AG04450 (cell line): ENCODE measurements at regions not wholly inside any gene's neighbourhood (a gene's known extent, or its start where the extent isn't known, plus 50 kb on each side); places are given as distances from the start of the nearest gene placed in this dataset.

ENCODE experiments used
- CTCF ChIA-PET: fragments of 300-600, 350-600 bp; formaldehyde crosslinking; extraction: SDS; loops from one replicate; lab custom pipeline; 2022; ENCODE audit warnings: antibody characterized with exemption, inconsistent platforms; lab: Charles Lee
- POLR2A ChIA-PET: fragments of 350-600 bp; formaldehyde crosslinking; extraction: SDS; loops from one replicate; lab custom pipeline; 2021; ENCODE audit warnings: antibody characterized with exemption, inconsistent platforms; lab: Yijun Ruan, JAX
- DNase-seq: peaks from one replicate; pipeline ENCODE4 v3.0.0-alpha.2; 2011; ENCODE audit warnings: low read depth, low spot score
- H3K27ac ChIP-seq: one replicate; pipeline ENCODE4 v1.5.1; 2012; ENCODE audit warnings: low read depth, low read length, control low read depth
- H3K27me3 ChIP-seq: one replicate; pipeline ENCODE4 v1.6.0; 2012; ENCODE audit warnings: low read length; ENCODE audit not compliant: control insufficient read depth, insufficient read depth
- H3K4me3 ChIP-seq: 2 replicates; pipeline ENCODE4 v1.5.1; 2011; ENCODE audit warnings: mild to moderate bottlenecking, low read depth, low read length, control low read depth
- H3K9me3 ChIP-seq: 2 replicates; pipeline ENCODE4 v1.5.1; 2012; ENCODE audit warnings: low read length; ENCODE audit not compliant: control insufficient read depth, insufficient read depth
- CTCF ChIP-seq: IDR thresholded peaks from 2 replicates; pipeline ENCODE4 v1.5.1; 2011; ENCODE audit warnings: low read depth, low read length, control low read depth, inconsistent platforms

DNA sequence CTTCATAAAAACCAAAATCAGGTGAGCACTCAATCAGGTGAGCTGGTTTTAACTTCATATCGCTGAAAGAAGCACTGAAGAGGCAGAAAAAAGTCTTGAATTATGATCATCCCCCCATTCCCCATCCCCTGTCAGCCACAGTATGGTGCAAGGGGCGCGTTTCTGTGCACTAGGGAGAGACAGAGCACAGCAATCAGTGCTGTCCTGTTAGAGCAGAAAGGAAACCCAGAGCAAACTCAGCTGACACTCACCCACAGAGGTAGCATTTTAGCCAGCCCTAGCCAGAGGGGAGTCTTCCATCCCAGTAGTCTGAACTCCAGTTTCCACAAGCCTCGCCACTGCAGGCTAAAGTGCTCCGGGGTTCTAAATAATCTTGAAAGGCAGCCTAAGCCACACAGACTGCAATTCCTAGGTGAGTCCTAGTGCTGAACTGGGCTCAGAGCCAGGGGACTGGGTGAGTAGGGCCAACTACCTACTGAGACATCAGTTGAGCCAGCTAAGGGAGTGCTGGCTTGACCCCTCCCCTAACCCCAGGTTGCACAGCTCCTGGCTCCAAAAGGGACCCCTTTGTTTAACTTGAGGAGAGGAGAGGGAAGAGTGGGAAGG is 1352.6 kb upstream of the GJE1 start:
- no peak overlapping the region for H3K4me3 ChIP-seq
- no peaks in the 10 kb centered on the region for H3K27me3 ChIP-seq
- ChIA-PET CTCF (no interaction called here), POLR2A (no interaction called here)
- no peak for DNase-seq
- H3K27ac ChIP-seq = no peak overlapping the region
- H3K9me3 ChIP-seq = no peaks in the 10 kb centered on the region
- no peak for TF ChIP-seq CTCF

- CTCF ChIA-PET = no interaction called here
- H3K4me3 ChIP-seq = no peak overlapping the region
- no peaks in the 10 kb centered on the region for H3K27me3 ChIP-seq
- POLR2A ChIA-PET = no interaction called here
- no peaks in the 10 kb centered on the region for H3K9me3 ChIP-seq
- H3K27ac ChIP-seq = no peak overlapping the region
- TF ChIP-seq CTCF = no peak
- DNase-seq = no peak
These were observed 1353.4 kb upstream of the GJE1 start for GRCh38 chr6:140779341-140779740.

GRCh38 chr6:140777780-140778179 is 1354.9 kb upstream of the GJE1 start:
- POLR2A ChIA-PET = no interaction called here
- H3K27me3 ChIP-seq = no peaks in the 10 kb centered on the region
- TF ChIP-seq CTCF = no peak

GRCh38 chr6:140775061-140775460 is 1357.7 kb upstream of the GJE1 start:
- POLR2A ChIA-PET = no interaction called here
- no peak for DNase-seq

More at GRCh38 chr6:140777780-140778179, 1354.9 kb upstream of the GJE1 start:
- no peak overlapping the region for H3K4me3 ChIP-seq
- H3K27ac ChIP-seq = no peak overlapping the region
- no peak for DNase-seq
- no peaks in the 10 kb centered on the region for H3K9me3 ChIP-seq
- CTCF ChIA-PET = no interaction called here

More at GRCh38 chr6:140775061-140775460, 1357.7 kb upstream of the GJE1 start:
- CTCF ChIA-PET = no interaction called here
- no peak overlapping the region for H3K27ac ChIP-seq
- TF ChIP-seq CTCF = no peak
- no peak overlapping the region for H3K4me3 ChIP-seq
- no peaks in the 10 kb centered on the region; the same call in 1 of the 2 replicates for H3K9me3 ChIP-seq
- no peaks in the 10 kb centered on the region for H3K27me3 ChIP-seq
